ENCODE measurements at regions not wholly inside any gene's neighbourhood (a gene's known extent, or its start where the extent isn't known, plus 50 kb on each side); places are given as distances from the start of the nearest gene placed in this dataset.

DNA sequence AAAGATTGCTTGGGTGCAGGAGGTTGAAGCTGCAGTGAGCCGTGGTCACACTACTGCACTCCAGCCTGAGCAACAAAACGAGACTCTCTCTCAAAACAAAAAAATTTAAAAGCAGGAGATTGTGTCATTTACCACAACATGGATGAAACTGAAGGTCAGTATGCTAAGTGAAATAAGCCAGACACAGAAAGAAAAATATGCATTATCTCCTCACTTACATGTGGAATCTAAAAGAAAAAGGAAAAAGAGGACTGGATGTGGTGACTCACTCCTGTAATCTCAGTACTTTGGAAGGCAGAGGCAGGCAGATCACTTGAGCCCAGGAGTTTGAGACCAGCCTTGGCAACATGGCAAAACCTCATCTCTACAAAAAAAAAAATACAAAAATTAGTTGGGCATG is 146.8 kb upstream of the DAPK1 start:
- DNase-seq (ENCODE audit: extremely low read depth, low read depth) = no peak
- TF ChIP-seq, protein P1, sequence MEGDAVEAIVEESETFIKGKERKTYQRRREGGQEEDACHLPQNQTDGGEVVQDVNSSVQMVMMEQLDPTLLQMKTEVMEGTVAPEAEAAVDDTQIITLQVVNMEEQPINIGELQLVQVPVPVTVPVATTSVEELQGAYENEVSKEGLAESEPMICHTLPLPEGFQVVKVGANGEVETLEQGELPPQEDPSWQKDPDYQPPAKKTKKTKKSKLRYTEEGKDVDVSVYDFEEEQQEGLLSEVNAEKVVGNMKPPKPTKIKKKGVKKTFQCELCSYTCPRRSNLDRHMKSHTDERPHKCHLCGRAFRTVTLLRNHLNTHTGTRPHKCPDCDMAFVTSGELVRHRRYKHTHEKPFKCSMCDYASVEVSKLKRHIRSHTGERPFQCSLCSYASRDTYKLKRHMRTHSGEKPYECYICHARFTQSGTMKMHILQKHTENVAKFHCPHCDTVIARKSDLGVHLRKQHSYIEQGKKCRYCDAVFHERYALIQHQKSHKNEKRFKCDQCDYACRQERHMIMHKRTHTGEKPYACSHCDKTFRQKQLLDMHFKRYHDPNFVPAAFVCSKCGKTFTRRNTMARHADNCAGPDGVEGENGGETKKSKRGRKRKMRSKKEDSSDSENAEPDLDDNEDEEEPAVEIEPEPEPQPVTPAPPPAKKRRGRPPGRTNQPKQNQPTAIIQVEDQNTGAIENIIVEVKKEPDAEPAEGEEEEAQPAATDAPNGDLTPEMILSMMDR (IDR thresholded peaks at IDR 0.05; ENCODE audit: low read depth, low read length) = no peak

DNA sequence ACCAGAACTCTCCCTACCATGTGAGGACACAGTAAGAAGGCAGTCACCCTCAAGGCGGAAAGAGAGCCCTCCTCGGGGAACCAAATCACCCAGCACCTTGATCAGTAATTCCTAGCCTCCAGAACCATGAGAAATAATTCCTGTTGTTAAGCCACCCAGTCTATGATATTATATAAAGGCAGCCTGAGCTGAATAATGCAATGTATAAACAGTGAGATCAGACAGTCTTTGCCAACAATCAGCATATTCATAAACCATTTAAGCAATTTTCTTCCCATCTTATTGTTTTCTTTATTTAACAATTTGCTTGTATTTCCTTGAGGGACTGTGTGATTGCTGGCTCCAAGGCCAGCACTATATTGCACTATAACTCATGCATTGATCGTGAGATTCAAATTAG is 144.4 kb upstream of the DAPK1 start:
- TF ChIP-seq, protein P1 (IDR thresholded peaks at IDR 0.05; ENCODE audit: low read depth, low read length) = no peak
- no peak for DNase-seq (ENCODE audit: extremely low read depth, low read depth)

DNA sequence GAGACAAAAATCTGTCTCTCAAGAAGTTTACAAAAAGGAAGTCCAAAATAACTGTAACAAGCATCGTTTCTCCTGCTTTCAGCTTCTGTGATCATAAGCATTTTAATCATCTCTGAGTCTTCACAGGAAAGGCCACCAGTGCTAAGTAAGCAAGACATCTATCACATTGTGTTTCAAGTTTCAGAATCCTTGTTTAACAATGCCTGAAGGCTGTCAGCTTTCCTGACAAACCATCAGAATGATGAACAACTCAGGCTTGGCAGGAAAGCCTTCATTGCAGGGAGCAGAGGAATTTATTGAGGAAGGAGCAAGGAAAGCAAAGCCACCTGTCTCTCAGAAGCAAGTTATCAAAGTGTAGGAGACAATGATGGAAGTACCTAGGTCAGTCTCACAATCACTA is 143.5 kb upstream of the DAPK1 start:
- DNase-seq (ENCODE audit: extremely low read depth, low read depth) = no peak

DNA sequence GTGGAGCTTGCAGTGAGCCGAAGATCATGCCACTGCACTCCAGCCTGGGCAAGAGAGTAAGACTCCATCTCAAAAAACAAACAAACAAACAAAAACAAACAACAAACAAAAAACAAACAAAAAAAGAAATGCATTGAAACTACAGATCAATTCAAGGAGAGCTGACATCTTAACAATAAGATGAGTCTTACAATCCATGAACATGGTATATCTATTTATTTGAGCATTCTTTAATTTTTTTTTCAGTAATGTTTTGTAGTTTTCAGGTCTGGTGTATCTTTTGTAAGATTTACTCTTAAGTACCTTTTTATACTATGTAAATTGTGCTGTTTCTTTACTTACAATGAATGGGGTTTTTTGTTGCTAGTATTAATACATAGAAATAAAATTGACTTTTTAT is 140.1 kb upstream of the DAPK1 start:
- TF ChIP-seq, protein P1 (IDR thresholded peaks at IDR 0.05; ENCODE audit: low read depth, low read length) = no peak
- DNase-seq (ENCODE audit: extremely low read depth, low read depth) = no peak

More for the DNA sequence above, 143.5 kb upstream of the DAPK1 start:
- TF ChIP-seq, protein P1 (IDR thresholded peaks at IDR 0.05; ENCODE audit: low read depth, low read length) = no peak

DNA sequence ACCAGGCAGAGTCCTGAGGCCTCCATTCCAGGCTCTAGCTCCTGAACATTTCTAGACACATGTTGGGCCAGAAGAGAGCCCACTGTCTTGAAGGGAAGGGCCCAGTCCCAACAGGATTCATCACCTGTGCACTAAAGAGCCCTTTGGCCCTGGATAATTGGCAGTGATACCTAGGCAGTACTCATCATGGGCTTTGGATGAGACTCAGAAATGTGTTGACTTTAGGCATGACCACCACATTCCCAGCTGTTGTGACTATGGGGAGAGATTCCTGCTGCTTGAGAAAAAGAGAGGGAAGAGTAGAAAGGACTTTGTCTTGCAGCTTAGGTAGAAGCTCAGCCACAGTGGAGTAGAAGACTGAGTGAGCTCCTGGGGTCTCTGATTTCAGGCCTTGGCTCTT is 138.4 kb upstream of the DAPK1 start:
- no peak for DNase-seq (ENCODE audit: extremely low read depth, low read depth)

DNA sequence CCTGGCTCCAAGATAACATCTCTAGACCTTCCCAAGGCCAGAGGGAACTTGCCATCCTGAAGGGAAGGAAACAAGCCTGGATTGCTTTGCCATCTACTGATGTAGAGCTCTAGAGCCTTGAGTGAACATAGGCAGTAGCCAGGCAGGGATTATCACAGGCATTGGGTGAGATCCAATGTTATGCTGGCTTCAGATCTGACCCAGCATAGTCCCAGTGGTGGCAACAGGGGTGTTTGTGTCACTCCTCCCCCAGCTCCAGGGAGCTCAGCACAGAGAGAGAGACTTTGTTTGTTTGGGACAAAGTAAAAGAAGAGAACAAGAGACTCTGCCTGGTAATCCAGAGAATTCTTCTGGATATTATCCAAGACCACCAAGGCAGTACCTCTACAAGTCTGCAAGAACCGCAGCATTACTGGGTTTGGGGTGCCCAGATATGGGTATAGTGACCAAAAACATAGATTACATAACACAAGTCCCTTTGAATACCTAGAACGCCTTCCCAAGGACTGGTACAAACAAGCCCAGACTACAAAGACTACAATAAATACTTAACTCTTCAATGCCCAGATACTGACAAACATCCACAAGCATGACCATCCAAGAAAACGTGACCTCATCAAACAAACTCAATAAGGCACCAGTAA is 137.6 kb upstream of the DAPK1 start:
- TF ChIP-seq, protein P1 (IDR thresholded peaks at IDR 0.05; ENCODE audit: low read depth, low read length) = no peak
- DNase-seq (ENCODE audit: extremely low read depth, low read depth) = no peak

More for the DNA sequence above, 138.4 kb upstream of the DAPK1 start:
- TF ChIP-seq, protein P1 (IDR thresholded peaks at IDR 0.05; ENCODE audit: low read depth, low read length) = no peak

DNA sequence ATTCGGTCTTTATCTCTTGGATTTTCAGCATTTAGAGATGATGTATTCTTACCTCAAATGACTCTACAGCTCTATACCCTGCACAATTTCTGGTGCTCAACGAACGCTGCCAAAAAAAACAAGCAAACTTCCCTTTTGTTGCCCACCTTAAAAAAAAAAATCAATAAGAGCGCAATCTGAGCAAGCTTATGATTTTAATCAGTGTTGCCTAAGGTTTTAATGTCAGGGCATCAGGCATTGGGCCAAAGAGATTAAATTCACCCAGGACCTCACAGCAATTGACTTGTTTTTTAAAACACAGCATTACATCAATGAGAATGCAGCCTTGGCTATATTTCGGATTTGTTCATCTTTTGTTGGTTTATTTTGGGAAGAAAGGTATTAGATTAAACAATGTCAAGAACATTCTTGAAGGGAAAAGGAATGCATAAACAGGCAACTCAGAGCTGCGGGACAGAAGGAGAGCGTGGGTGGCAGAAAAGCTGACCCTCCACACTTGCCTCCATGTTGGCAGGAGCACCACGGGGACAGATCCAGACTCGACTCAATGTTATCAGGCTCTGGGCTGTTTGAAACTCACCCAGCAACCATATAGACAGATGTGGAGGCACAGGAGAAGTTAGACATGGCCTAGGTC is 127.5 kb upstream of the DAPK1 start:
- DNase-seq (ENCODE audit: extremely low read depth, low read depth) = no peak
- TF ChIP-seq, protein P1 (IDR thresholded peaks at IDR 0.05; ENCODE audit: low read depth, low read length) = no peak

All from AG09319 (cell line).